Neural progenitor cell (in vitro differentiated cells): ENCODE measurements at regions not wholly inside any gene's neighbourhood (a gene's known extent, or its start where the extent isn't known, plus 50 kb on each side); places are given as distances from the start of the nearest gene placed in this dataset.

Source experiments
- DNase-seq: peaks from one replicate; pipeline ENCODE4 v3.0.0-alpha.2; 2016; ENCODE audit warnings: low spot score
- H2AFZ ChIP-seq: fragments of 200-600 bp; sonication (generic); replicated peaks from 2 replicates; pipeline ENCODE4 v1.6.1; 2016; ENCODE audit warnings: antibody characterized with exemption
- H3F3A ChIP-seq: fragments of 200-600 bp; sonication (generic); 2 replicates; pipeline ENCODE4 v1.6.1; 2016; ENCODE audit warnings: antibody characterized with exemption, low read depth
- H3K27ac ChIP-seq: fragments of 200-600 bp; sonication (generic); 2 replicates; pipeline ENCODE4 v1.5.1; 2016; ENCODE audit warnings: mild to moderate bottlenecking
- H3K27me3 ChIP-seq: fragments of 200-600 bp; sonication (generic); 2 replicates; pipeline ENCODE4 v1.6.1; 2016; ENCODE audit warnings: mild to moderate bottlenecking, moderate library complexity
- H3K36me3 ChIP-seq: fragments of 200-600 bp; sonication (generic); 2 replicates; pipeline ENCODE4 v1.5.1; 2016
- H3K4me1 ChIP-seq: fragments of 200-600 bp; sonication (generic); 2 replicates; pipeline ENCODE4 v1.6.1; 2016; ENCODE audit warnings: mixed run types
- H3K4me2 ChIP-seq: fragments of 200-600 bp; sonication (generic); 2 replicates; pipeline ENCODE4 v1.6.1; 2016
- H3K4me3 ChIP-seq: fragments of 200-600 bp; sonication (generic); 2 replicates; pipeline ENCODE4 v1.5.1; 2016
- H3K79me2 ChIP-seq: fragments of 200-600 bp; sonication (generic); 2 replicates; pipeline ENCODE4 v1.6.1; 2016; ENCODE audit warnings: low read depth
- H3K9ac ChIP-seq: fragments of 200-600 bp; sonication (generic); 2 replicates; pipeline ENCODE4 v1.6.1; 2016
- H3K9me3 ChIP-seq: fragments of 200-600 bp; sonication (generic); 2 replicates; pipeline ENCODE4 v1.5.1; 2016; ENCODE audit warnings: low read depth
- H4K20me1 ChIP-seq: fragments of 200-600 bp; sonication (generic); 2 replicates; pipeline ENCODE4 v1.6.1; 2016; ENCODE audit warnings: low read depth
- H3K27ac Mint-ChIP-seq: 3 replicates; pipeline ENCODE4 v1.8.0; 2021; ENCODE audit warnings: mixed read lengths
- H3K27me3 Mint-ChIP-seq: 2 replicates; pipeline ENCODE4 v1.8.0; 2022; ENCODE audit warnings: low read depth, mild to moderate bottlenecking, inconsistent platforms, moderate library complexity, mixed read lengths; ENCODE audit not compliant: insufficient read depth
- H3K36me3 Mint-ChIP-seq: 3 replicates; pipeline ENCODE4 v1.8.0; 2021; ENCODE audit warnings: mixed read lengths
- H3K4me1 Mint-ChIP-seq: 3 replicates; pipeline ENCODE4 v1.8.0; 2021; ENCODE audit warnings: mixed read lengths
- H3K4me3 Mint-ChIP-seq: 3 replicates; pipeline ENCODE4 v1.8.0; 2021; ENCODE audit warnings: mild to moderate bottlenecking, moderate library complexity, mixed read lengths
- H3K9me3 Mint-ChIP-seq: 3 replicates; pipeline ENCODE4 v1.8.0; 2020; ENCODE audit warnings: mixed read lengths
- CTCF ChIP-seq: fragments of 200-600 bp; sonication (generic); IDR thresholded peaks from 2 replicates; pipeline ENCODE4 v1.5.1; 2017; ENCODE audit warnings: antibody characterized with exemption, mild to moderate bottlenecking
- EZH2 ChIP-seq: fragments of 200-600 bp; sonication (generic); IDR thresholded peaks from 2 replicates; pipeline ENCODE4 v1.6.1; 2017; ENCODE audit warnings: antibody characterized with exemption, mild to moderate bottlenecking, moderate library complexity
- EZH2phosphoT487 ChIP-seq: fragments of 200-600 bp; sonication (generic); IDR thresholded peaks from 2 replicates; pipeline ENCODE4 v1.6.1; 2017; ENCODE audit warnings: antibody characterized with exemption

- H3K79me2 ChIP-seq: no peaks in the 10 kb centered on the region
- no peak overlapping the region for H3K4me2 ChIP-seq
- no peaks in the 10 kb centered on the region for H4K20me1 ChIP-seq
- H3K27ac Mint-ChIP-seq: no peak overlapping the region
- no peak for DNase-seq
- TF ChIP-seq EZH2: no peak
- TF ChIP-seq EZH2phosphoT487: no peak
- no peak for TF ChIP-seq CTCF
- H3K27me3 ChIP-seq: no peaks in the 10 kb centered on the region
- H3K4me1 Mint-ChIP-seq: no peaks in the 10 kb centered on the region
- no peak overlapping the region for H3K27ac ChIP-seq
- H3K9ac ChIP-seq: no peak overlapping the region
- no peaks in the 10 kb centered on the region for H3K9me3 ChIP-seq
- H3K36me3 Mint-ChIP-seq: no peaks in the 10 kb centered on the region
- H3K4me1 ChIP-seq: no peaks in the 10 kb centered on the region
- H3F3A ChIP-seq: no peaks in the 10 kb centered on the region
- no peak overlapping the region for H3K4me3 ChIP-seq
- H3K9me3 Mint-ChIP-seq: no peaks in the 10 kb centered on the region
- H3K4me3 Mint-ChIP-seq: no peak overlapping the region
- H3K36me3 ChIP-seq: no peaks in the 10 kb centered on the region
- H3K27me3 Mint-ChIP-seq: peaks cover 2% of the 10 kb centered on the region
- H2AFZ ChIP-seq: no peak overlapping the region
Observed at GRCh38 chr6:100118301-100118700, 124.3 kb upstream of the MCHR2 start.

GRCh38 chr6:100117680-100118079 is 123.7 kb upstream of the MCHR2 start:
- H3K9me3 ChIP-seq: no peaks in the 10 kb centered on the region
- H3K4me1 ChIP-seq: no peaks in the 10 kb centered on the region
- no peak overlapping the region for H2AFZ ChIP-seq
- Mint-ChIP-seq H3K9me3 (no peaks in the 10 kb centered on the region), H3K27me3 (peaks cover 2% of the 10 kb centered on the region), H3K4me1 (peaks cover 4% of the 10 kb centered on the region), H3K4me3 (no peak overlapping the region), H3K36me3 (no peaks in the 10 kb centered on the region), H3K27ac (no peak overlapping the region)
- H3K36me3 ChIP-seq: no peaks in the 10 kb centered on the region
- TF ChIP-seq EZH2 (no peak), CTCF (no peak), EZH2phosphoT487 (no peak)
- H3K27me3 ChIP-seq: no peaks in the 10 kb centered on the region
- no peaks in the 10 kb centered on the region for H3F3A ChIP-seq
- H4K20me1 ChIP-seq: no peaks in the 10 kb centered on the region
- no peaks in the 10 kb centered on the region for H3K79me2 ChIP-seq
- H3K27ac ChIP-seq: no peak overlapping the region
- H3K4me2 ChIP-seq: no peak overlapping the region
- no peak for DNase-seq
- no peak overlapping the region for H3K4me3 ChIP-seq
- no peak overlapping the region for H3K9ac ChIP-seq

- H2AFZ ChIP-seq: no peak overlapping the region
- H3K27me3 ChIP-seq: no peaks in the 10 kb centered on the region
- peaks cover 2% of the 10 kb centered on the region for H3K27me3 Mint-ChIP-seq
- H3K9ac ChIP-seq: no peak overlapping the region
- no peaks in the 10 kb centered on the region for H3F3A ChIP-seq
- no peak overlapping the region for H3K27ac ChIP-seq
- peak; percentile 74 for DNase-seq
- TF ChIP-seq EZH2phosphoT487 (no peak), CTCF (peak; percentile 92)
- no peak overlapping the region for H3K4me2 ChIP-seq
- H3K4me3 ChIP-seq: no peak overlapping the region
- H4K20me1 ChIP-seq: no peaks in the 10 kb centered on the region
- no peak overlapping the region for H3K4me3 Mint-ChIP-seq
- H3K36me3 Mint-ChIP-seq: no peaks in the 10 kb centered on the region
- H3K9me3 Mint-ChIP-seq: no peaks in the 10 kb centered on the region
- H3K36me3 ChIP-seq: no peaks in the 10 kb centered on the region
- H3K79me2 ChIP-seq: no peaks in the 10 kb centered on the region
- H3K4me1 Mint-ChIP-seq: peaks cover 8% of the 10 kb centered on the region
- H3K27ac Mint-ChIP-seq: no peak overlapping the region
- no peaks in the 10 kb centered on the region for H3K9me3 ChIP-seq
- H3K4me1 ChIP-seq: peaks cover 4% of the 10 kb centered on the region
Observed at GRCh38 chr6:100116411-100117194, 122.6 kb upstream of the MCHR2 start.
